ENCODE measurements at regions not wholly inside any gene's neighbourhood (a gene's known extent, or its start where the extent isn't known, plus 50 kb on each side); places are given as distances from the start of the nearest gene placed in this dataset.

DNA sequence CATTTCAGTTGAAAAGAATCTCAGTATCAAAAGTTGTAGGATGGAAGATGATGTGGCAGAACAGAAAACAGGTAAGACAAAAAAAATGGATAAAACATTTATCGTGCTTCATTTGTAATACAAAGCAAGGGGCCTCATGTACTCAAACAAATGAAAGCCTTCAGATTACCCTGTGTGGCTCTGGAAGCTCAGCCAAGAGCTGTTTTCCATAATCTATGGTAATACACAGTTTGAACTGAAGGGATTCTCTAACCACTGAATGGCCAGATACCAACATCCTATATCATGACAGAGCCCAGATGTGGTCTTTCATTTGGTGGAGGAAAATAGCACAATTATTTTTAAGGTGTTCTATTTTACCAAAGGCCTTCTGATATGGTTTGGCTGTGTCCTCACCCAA lies 272.1 kb upstream of the RND3 start:
- DNase-seq = no peak

- no peak for DNase-seq
Measured at GRCh38 chr2:150759106-150759505, 271.6 kb upstream of the RND3 start.

- DNase-seq = no peak
Measured at GRCh38 chr2:150752229-150752628, 264.8 kb upstream of the RND3 start.

GRCh38 chr2:150750720-150751119 lies 263.3 kb upstream of the RND3 start:
- no peak for DNase-seq

GRCh38 chr2:150742094-150742493 lies 254.6 kb upstream of the RND3 start:
- no peak for DNase-seq

- DNase-seq = no peak
Measured at GRCh38 chr2:150735894-150736498, 248.5 kb upstream of the RND3 start.

- DNase-seq = no peak
Measured at GRCh38 chr2:150733051-150733618, 245.7 kb upstream of the RND3 start.

DNA sequence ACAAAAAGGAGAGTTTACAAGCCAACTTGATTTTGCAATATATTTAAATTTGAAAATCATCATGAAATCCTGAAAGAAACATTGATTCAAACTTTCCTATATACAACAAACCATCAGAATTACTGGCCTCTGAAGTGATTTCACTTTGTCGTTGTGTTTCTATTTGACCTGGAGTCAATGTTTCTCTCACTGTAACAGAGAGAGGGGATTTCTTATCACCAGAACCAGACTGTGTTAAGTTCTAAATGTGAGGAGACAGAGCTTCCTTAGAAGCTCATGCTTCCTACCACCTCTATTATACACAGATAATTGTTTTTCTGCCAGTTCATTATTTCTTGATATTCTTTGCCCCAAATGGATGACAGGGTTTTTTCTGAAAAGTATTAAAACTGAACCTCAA lies 245.0 kb upstream of the RND3 start:
- no peak for DNase-seq

DNA sequence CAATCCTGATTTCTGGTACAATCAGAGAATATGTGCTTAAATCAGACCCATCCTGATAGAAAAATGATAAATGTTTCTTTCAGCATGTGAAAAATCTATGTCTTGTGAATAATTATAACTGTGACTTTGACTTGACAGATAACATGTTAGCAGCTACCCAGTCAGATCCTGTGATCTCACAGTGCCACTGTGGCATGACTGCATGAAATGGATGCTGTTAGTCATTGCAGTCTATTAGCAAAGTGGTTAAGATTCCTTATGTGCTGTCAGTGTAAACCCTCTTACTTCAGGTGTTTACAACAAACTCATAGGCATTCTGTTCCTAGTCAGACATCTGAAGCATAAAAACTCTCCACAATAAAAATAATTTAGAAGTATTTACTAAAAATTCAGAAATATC lies 244.6 kb upstream of the RND3 start:
- DNase-seq = no peak

- no peak for DNase-seq
Measured at GRCh38 chr2:150729495-150729955, 242.1 kb upstream of the RND3 start.

DNA sequence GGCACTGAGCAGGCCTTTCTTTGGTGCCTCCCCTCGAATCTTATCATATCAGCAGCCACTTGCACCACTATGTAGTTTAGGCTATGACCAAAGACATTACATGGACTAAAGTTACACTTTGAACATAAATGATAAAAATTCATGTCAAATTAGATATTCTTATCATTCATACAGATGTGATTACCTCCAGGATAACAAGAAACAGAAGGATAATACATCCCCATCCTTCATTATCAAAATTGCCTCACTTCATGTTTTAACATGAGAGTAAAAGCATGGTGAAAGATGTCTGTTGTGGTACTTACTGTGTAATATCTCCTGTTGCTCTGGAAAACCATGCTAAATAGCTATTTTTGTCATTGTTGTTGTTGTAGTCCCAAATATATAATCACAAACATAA lies 230.8 kb upstream of the RND3 start:
- no peak for DNase-seq

GRCh38 chr2:150716186-150716585 lies 228.7 kb upstream of the RND3 start:
- DNase-seq = no peak

DNA sequence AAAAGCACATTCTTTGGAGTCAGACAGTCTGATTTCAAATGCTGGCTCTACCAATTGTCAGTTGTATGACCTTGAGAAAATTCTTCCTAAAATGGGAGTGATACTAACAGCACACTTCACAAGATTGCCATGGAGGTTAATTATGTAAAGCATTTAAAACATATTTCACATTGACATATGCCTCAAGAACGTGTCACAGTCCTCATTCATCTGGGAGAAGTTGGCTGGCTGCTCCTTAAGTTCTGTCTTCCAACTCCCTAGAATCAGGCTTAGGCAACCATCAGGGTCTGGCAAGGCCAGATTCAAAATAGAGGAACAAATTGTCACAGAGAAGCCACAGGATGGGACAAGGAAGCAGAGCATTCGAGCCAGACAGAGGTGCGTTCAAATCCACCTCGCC lies 228.0 kb upstream of the RND3 start:
- DNase-seq = no peak

- no peak for DNase-seq
Measured at GRCh38 chr2:150710916-150711315, 223.4 kb upstream of the RND3 start.

- no peak for DNase-seq
Measured at GRCh38 chr2:150710041-150710440, 222.6 kb upstream of the RND3 start.

GRCh38 chr2:150706561-150706960 lies 219.1 kb upstream of the RND3 start:
- no peak for DNase-seq

- DNase-seq = no peak
Measured at GRCh38 chr2:150705767-150706166, 218.3 kb upstream of the RND3 start.

- DNase-seq = no peak
Measured at GRCh38 chr2:150705357-150705756, 217.9 kb upstream of the RND3 start.

DNA sequence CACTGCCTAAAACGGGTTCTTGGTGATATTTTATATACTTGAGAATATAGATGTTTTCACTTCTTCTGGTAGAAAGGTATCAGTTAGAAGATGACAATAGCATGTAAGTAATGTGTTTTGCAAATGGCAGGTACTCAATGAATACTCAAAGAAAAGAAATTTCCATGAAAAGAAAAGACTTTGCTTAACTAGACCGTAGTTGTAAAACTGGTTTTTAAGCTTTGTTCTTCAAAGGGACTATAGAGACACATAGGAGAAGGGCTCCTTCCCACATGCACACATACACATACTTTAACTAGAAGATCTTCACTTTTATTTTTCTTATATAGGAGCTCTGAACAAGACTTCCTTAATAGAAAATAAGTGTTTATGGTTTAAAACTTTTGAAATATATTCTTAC lies 215.3 kb upstream of the RND3 start:
- DNase-seq = no peak

GRCh38 chr2:150700666-150701580 lies 213.5 kb upstream of the RND3 start:
- no peak for DNase-seq

GRCh38 chr2:150699218-150699617 lies 211.8 kb upstream of the RND3 start:
- no peak for DNase-seq

DNA sequence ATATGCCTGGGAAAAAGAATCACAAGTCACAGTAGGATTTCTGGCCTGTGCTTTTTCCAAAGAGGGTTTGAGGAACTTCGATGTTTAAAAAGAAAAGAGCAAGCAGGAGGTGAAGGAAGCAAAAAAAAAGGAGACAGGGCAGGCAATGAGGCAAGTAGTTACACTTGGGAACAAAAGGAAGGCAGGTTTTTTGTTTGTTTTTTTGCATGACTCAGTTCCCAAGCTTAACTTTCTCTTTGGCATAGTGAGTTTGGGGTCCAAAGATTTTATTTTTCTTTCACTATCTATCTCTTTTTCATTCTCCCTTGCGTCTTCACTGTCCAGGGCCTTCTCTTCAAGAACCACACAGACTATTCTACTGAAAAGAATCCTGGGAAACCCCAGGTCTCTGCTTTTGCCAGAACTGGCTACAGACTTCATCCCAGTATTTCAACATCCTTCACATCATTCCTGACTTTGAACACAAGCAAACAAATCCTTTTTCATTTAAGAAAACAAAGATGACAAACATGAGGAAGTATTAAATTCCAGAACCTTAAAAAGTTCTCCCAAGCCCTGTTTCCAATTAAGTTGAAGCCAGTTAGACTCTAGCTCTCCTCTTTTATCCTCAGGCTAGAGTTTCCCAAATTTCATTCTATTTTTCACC lies 210.7 kb upstream of the RND3 start:
- DNase-seq = no peak

- DNase-seq = no peak
Measured at GRCh38 chr2:150697596-150697995, 210.1 kb upstream of the RND3 start.

All from inflammatory macrophage treated with lipopolysaccharide for 4 hours (primary cell).